Central memory CD4-positive, alpha-beta T cell (primary cell): ENCODE measurements at regions not wholly inside any gene's neighbourhood (a gene's known extent, or its start where the extent isn't known, plus 50 kb on each side); places are given as distances from the start of the nearest gene placed in this dataset.

Source experiments
- DNase-seq: peaks from one replicate; pipeline ENCODE4 v3.0.0; 2022

GRCh38 chr5:8332666-8333445 is 463.9 kb downstream of the MTRR start:
- DNase-seq, result no peak

DNA sequence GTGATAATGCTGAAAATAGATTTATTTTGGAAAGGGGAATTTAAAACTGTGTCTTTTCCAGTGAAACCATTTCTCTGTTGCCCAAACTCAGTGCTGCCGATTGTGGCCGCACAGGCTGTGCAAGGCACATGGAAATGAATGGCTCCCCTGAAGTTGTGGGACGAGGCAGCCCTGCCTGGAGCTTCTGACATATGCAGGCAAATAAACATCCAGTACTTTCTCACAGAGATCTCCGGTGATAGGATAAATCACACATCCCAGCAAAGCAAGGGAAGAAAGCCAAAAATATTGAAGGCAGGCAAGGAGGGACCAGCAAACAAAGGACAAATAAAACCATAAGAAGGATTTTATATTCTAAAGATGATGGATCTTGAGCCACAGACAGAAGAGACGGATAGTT is 464.5 kb downstream of the MTRR start:
- no peak for DNase-seq

DNA sequence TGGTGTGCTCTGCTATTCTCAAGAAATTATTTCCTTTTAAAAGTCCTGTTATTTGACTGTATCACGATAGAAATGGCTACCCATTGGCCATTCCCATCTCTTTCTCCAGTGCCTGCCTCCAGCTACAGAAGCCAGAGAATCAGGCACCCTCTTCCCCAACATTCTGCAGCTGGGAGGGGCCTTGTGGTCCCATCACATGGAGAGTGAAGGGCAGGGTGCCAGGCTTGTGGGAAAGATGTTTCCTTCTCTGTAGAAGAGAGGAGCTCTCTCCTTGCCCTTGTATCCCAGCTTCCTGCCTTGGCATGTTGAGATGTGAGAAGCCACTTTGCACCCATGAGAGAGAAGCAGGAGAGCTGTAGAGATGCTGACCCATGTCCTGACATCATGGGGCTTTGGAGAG is 465.0 kb downstream of the MTRR start:
- no peak for DNase-seq

DNA sequence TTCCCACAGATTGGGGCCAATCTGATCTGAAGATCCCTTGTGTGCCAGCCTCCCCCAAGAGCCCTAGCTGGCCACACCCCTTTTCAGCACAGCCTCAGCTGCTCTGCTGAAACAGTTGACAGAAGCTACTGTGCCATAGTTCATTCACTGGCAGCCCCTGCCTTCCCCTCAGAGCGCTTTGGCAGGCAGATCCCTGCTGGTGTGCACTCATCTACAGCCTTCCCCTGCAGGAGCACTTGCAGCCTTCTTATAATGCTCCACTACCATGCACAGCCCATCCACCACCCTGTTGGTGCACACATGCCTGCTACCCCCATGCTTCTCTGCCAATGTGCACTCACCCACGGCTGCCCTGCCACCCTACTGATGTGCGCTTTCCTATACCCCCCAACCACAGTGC is 471.3 kb downstream of the MTRR start:
- DNase-seq, result no peak

DNA sequence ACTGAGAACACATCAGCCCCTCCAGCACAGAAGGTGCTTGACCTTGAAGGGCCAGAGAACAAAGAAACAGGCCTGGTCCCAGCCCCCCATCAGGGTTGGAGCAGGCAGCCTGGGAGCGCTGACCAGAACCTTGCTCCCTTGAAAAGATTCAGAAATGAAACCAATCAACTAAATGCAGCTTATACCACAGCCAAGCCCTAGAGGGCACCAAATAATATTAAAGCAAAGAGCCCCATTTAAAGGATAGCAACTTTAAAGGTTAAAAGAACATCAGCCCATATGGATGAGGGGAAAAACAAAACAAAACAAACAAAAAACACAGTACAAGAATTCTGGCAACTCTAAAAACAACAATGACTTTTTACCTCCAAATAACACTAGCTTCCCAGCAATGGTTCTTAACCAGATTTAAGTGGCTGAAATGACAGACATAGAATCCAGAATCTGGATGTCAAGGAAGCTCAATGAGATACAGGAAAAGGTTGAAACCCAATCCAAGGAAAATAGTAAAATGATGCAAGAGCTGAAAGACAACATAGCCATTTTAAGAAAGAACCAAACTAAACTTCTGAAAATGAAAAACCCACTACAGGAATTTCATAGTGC is 471.9 kb downstream of the MTRR start:
- no peak for DNase-seq

DNA sequence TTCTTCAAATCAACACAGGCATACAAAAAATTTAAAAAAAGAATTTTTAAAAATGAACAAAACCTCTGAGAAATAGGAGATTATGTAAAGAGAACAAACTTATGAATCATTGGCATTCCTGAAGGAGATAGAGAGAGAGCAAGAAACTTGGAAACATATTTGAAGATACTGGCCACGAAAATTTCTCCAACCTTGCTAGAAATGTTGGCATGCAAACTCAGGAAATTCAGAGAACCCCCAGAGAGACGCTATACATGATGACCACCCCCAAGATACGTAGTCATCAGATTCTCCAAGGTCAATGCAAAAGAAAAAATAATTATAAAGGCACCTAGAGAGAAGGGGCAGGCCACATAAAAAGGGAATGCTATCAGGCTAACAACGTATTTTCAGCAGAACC is 472.5 kb downstream of the MTRR start:
- DNase-seq, result no peak

DNA sequence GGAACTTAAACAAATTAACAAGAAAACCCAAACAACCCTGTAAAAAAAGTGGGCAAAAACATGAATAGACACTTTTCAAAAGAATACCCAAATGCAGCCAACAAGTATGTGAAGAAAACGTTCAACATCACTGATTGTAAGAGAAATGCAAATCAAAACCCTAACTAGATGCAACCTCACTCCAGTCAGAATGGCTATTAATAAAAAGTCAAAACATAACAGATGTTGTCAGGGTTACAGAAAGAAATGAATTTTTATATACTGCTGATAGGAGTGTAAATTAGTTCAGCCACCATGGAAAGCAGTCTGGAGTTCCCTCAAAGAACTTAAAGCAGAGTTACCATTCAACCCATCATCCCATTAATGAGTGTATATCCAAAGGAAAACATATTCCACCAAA is 479.0 kb downstream of the MTRR start:
- no peak for DNase-seq

- no peak for DNase-seq
Observed at GRCh38 chr5:8349855-8350254, 480.9 kb downstream of the MTRR start.

GRCh38 chr5:8350644-8351339 is 481.8 kb downstream of the MTRR start:
- DNase-seq, result no peak

- DNase-seq, result no peak
Observed at GRCh38 chr5:8355981-8356380, 487.0 kb downstream of the MTRR start.

DNA sequence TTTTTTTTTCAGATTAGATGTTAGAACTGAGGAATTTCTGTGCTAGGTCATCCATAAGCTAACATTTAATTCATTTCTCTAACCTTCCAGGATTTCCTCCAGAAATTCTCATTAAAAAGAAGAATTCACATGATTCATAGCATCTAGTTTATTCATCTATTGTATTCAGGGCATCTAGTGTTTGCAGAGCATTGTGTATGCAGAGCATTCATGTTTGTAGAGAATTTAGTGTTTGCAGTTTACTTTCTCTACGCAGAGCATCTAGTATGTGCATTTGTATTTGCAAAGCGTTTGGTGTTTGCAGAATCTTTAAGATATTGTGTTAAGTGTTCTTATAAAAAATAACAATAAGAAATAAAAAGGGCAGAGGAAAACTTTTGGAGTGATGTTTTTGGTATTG is 491.1 kb downstream of the MTRR start:
- no peak for DNase-seq

GRCh38 chr5:8362495-8362894 is 493.5 kb downstream of the MTRR start:
- DNase-seq, result no peak

DNA sequence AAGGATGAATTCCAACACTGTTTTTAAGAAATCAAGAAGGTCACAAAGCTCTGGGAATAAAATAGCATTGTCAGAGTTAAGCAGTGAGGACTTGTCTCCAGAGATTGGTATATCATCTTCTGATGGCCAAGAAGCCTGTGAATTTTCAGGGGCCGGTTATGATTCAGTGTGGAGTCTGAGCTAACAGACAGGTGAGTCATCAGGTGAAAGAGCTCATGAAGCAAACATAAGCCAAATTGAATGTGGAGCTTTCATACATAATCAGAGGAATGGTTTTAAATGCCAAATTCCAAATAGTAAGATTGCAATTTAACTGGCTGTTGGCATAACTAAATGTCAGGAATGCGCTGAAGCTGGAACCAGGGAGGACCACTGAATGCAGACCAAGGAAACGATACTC is 494.2 kb downstream of the MTRR start:
- DNase-seq, result no peak

- DNase-seq, result no peak
Observed at GRCh38 chr5:8366266-8366665, 497.3 kb downstream of the MTRR start.

DNA sequence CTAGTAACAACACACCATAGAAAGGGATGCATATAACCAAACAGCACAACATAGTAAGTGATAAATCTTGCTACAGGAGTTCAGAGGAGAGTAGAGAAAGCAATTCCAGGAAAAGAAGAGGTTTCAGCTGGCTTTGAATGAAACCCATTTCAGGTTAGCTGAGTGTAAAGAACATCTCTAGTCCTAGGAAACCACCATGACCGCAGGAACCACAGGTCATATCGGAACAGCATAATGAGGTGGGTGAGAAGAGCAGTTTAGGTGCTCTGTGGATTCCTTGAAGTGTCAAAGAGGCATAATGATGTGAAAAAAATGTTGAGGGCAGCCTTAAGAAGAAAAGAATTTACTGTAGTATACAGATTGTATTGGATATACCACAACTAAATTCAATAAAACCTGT is 507.5 kb downstream of the MTRR start:
- DNase-seq, result no peak

- no peak for DNase-seq
Observed at GRCh38 chr5:8381972-8382371, 513.0 kb downstream of the MTRR start.

DNA sequence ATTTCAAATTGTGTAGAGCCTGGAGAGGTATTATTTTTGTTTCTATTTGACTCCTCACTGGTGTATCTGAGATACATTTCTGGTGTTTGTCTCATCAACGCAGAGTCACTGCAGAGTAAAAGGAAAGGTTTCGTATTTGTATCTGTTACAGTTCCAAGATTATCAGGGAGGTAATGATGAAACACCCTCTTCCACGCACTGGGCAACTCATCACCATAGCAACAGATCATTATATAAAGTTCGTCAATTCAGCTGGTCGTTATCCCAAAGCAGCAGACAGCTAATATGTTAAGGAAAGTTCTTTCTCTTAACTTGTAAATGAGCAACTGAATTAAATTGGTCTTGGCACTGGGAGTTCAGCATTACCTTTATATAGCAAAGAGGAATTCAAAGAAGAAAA is 513.5 kb downstream of the MTRR start:
- no peak for DNase-seq

DNA sequence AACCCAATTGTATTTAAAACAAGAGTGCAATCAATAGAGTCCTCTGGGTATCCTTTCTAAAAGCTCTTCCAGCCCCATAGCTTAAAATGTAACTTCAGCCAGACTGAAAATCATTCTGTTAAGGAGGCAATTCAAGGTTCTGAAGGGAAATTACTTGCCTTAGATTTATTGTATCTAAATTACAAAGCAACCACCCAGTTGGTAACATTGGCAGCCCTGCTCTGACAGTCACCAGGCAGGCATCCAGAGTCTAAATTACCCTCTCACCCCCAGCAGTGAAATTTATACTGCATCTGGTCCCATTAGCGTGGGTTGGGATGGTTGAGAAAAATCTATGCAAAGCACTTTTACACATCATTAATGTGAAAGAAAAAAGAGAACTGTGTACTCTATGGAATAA is 514.7 kb downstream of the MTRR start:
- DNase-seq, result no peak

- DNase-seq, result no peak
Observed at GRCh38 chr5:8386719-8387288, 517.9 kb downstream of the MTRR start.

DNA sequence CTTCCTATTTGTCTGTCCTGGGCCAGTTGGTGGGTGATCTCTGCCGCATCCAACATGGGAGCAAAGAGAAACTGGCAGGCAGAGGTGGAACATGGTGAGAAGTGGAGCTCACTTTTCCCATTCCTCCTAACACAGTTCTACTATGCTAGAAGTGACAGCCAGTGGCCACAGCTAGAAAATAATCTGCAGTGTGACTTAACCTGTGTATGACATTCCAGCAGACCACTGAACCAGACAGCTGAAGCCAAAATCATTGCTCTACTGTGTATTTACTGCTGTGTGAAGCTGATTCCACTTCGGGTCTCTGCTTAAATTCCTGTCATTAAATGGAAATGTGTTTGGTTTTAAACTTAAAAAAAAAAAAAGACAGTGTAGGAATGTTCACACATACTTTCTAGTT is 523.0 kb downstream of the MTRR start:
- no peak for DNase-seq

GRCh38 chr5:8393240-8393639 is 524.3 kb downstream of the MTRR start:
- no peak for DNase-seq

DNA sequence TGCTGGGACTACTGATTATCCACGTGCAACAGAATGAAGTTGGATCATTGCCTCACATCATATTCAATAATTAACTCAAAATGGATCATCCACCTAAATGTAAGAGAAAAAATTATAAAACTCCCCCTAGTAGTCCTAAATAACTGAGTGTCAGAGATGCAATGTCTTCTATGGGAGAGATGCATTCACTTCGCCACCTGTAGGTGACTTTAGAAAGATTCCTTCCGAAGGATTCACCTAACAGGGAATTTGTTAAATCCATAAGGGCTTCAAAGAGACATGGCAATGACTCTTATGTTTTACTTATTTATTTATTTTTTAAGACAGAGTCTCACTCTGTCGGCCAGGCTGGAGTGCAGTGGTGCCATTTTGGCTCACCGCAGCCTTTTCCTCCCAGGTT is 526.0 kb downstream of the MTRR start:
- DNase-seq, result no peak

DNA sequence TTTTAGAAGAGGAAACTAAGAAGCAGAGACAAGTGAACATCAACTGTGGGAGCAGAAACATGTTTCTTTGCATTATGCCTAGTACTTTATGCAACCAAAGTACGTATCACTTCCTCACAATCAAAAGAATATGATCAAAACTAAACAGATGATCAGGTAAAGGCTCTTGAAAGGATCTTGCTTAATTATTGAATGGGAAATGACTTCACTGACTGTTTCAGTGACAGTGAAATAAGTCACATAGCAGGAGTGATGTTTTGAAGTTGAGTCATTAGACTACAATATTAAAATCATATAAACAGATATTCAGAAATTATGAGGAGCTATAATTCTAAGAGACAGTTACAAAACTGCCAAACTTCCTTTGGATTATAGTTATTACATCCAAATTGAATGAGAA is 527.3 kb downstream of the MTRR start:
- DNase-seq, result no peak

DNA sequence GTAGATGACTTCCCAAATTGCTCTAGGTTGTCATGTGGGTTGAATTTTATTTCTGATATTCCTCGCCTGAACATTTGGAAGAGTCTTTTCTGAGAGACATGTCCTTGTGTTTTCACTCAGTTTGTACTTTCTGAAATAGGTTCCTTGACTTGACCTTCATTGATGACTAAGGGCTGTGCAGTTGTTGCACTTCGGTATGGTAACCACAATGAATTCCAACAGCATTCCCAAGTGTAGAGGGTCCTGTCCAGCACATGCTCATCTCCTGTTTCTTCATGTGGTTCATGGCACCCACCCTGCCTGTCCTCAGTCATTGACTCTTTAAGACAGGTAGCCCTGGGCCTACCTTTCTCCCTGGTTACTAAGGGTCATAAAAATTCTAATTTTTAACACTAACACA is 527.8 kb downstream of the MTRR start:
- DNase-seq, result no peak
